Transverse colon (tissue), 3 donors: ENCODE measurements at regions not wholly inside any gene's neighbourhood (a gene's known extent, or its start where the extent isn't known, plus 50 kb on each side); places are given as distances from the start of the nearest gene placed in this dataset.

Source experiments
- CTCF ChIP-seq, 5 experiments: fragments of 200-600 bp in 3 of 5; fragments of 450-650 bp in 2 of 5; sonication (generic) in 3 of 5; IDR thresholded peaks; 1 replicate in 2 of 5; 2 replicates in 3 of 5; pipeline ENCODE4 v1.5.1; 2016 to 2017; ENCODE audit warnings: antibody characterized with exemption in 5 of 5, inconsistent platforms in 3 of 5, mild to moderate bottlenecking in 2 of 5, moderate library complexity in 1 of 5
- EP300 ChIP-seq: sonication (generic); formaldehyde crosslinking; IDR thresholded peaks from one replicate; pipeline ENCODE4 v1.6.1; 2017; ENCODE audit warnings: antibody characterized with exemption, low read depth
- POLR2A ChIP-seq: fragments of 450-650 bp; IDR thresholded peaks from one replicate; pipeline ENCODE4 v1.6.1; 2016; ENCODE audit warnings: antibody characterized with exemption, mild to moderate bottlenecking, moderate library complexity

GRCh38 chr17:52233176-52233575 is 74.7 kb upstream of the CA10 start:
- TF ChIP-seq CTCF (IDR thresholded peaks at IDR 0.05), result no peak
- TF ChIP-seq POLR2A, result no peak
- TF ChIP-seq EP300, result no peak
